Endodermal cell (in vitro differentiated cells): ENCODE measurements at regions not wholly inside any gene's neighbourhood (a gene's known extent, or its start where the extent isn't known, plus 50 kb on each side); places are given as distances from the start of the nearest gene placed in this dataset.

Source experiments
- DNase-seq: peaks from one replicate; pipeline ENCODE4 v3.0.0-alpha.2; 2017
- H3K27ac ChIP-seq: 2 replicates; pipeline ENCODE4 v1.5.1; 2013; ENCODE audit warnings: mild to moderate bottlenecking, low read depth, low read length, moderate library complexity
- H3K27me3 ChIP-seq: 2 replicates; pipeline ENCODE4 v1.6.1; 2013; ENCODE audit warnings: mild to moderate bottlenecking, low read length, moderate library complexity; ENCODE audit not compliant: insufficient read depth, control insufficient read depth, poor library complexity, severe bottlenecking
- H3K36me3 ChIP-seq: 2 replicates; pipeline ENCODE4 v1.7.0; 2013; ENCODE audit warnings: mild to moderate bottlenecking, low read length, moderate library complexity; ENCODE audit not compliant: control insufficient read depth, insufficient read depth
- H3K4me1 ChIP-seq: one replicate; pipeline ENCODE4 v1.7.0; 2013; ENCODE audit warnings: low read length; ENCODE audit not compliant: control insufficient read depth, insufficient read depth
- H3K4me3 ChIP-seq: 2 replicates; pipeline ENCODE4 v1.5.1; 2013; ENCODE audit warnings: mild to moderate bottlenecking, low read length, moderate library complexity
- H3K9ac ChIP-seq: 2 replicates; pipeline ENCODE4 v1.6.1; 2013; ENCODE audit warnings: mild to moderate bottlenecking, low read length, moderate library complexity; ENCODE audit not compliant: poor library complexity, severe bottlenecking; ENCODE audit errors: extremely low read depth
- H3K9me3 ChIP-seq: 2 replicates; pipeline ENCODE4 v1.6.1; 2013; ENCODE audit warnings: mild to moderate bottlenecking, low read length, moderate library complexity; ENCODE audit not compliant: control insufficient read depth
- H3K27ac Mint-ChIP-seq: 2 replicates; pipeline ENCODE4 v1.8.0; 2020; ENCODE audit warnings: mixed read lengths
- H3K27me3 Mint-ChIP-seq: 2 replicates; pipeline ENCODE4 v1.8.0; 2021; ENCODE audit warnings: mild to moderate bottlenecking, mixed read lengths; ENCODE audit not compliant: insufficient read depth
- H3K36me3 Mint-ChIP-seq: 2 replicates; pipeline ENCODE4 v1.8.0; 2020; ENCODE audit warnings: low read depth, mixed read lengths
- H3K4me1 Mint-ChIP-seq: 2 replicates; pipeline ENCODE4 v1.8.0; 2020; ENCODE audit warnings: mixed read lengths
- H3K4me3 Mint-ChIP-seq: 2 replicates; pipeline ENCODE4 v1.8.0; 2020; ENCODE audit warnings: mild to moderate bottlenecking, moderate library complexity, mixed read lengths
- H3K9me3 Mint-ChIP-seq: 2 replicates; pipeline ENCODE4 v1.8.0; 2020; ENCODE audit warnings: mild to moderate bottlenecking, mixed read lengths
- WGBS, 2 experiments: methylation state at CpG; one replicate each; pipeline versions ENCODE4 v1.1.5 to v1.1.7; 2013; ENCODE audit warnings: missing lambda C conversion rate in 2 of 2, mixed read lengths in 1 of 2; ENCODE audit not compliant: insufficient coverage in 1 of 2, insufficient read length in 1 of 2; 5-methylcytosine and 5-hydroxymethylcytosine counted together
- TF ChIP-seq, protein P1 (sequence below): fragments of 200-600 bp; sonication (generic); conservative IDR thresholded peaks from 2 replicates; pipeline ENCODE4 v1.5.0; 2021; ENCODE audit warnings: antibody characterized with exemption, mild to moderate bottlenecking

GRCh38 chr13:89169951-89170350, 1498.8 kb downstream of the SLITRK5 start:
- Histone ChIP-seq H3K27ac (no peak overlapping the region), H3K27me3 (no peaks in the 10 kb centered on the region), H3K4me1 (no peaks in the 10 kb centered on the region), H3K36me3 (no peaks in the 10 kb centered on the region), H3K9me3 (no peaks in the 10 kb centered on the region), H3K4me3 (no peak overlapping the region), H3K9ac (no peak overlapping the region)
- H3K27ac Mint-ChIP-seq: no peak overlapping the region
- no peaks in the 10 kb centered on the region for H3K9me3 Mint-ChIP-seq
- peaks cover 5% of the 10 kb centered on the region for H3K4me1 Mint-ChIP-seq
- TF ChIP-seq, protein P1, sequence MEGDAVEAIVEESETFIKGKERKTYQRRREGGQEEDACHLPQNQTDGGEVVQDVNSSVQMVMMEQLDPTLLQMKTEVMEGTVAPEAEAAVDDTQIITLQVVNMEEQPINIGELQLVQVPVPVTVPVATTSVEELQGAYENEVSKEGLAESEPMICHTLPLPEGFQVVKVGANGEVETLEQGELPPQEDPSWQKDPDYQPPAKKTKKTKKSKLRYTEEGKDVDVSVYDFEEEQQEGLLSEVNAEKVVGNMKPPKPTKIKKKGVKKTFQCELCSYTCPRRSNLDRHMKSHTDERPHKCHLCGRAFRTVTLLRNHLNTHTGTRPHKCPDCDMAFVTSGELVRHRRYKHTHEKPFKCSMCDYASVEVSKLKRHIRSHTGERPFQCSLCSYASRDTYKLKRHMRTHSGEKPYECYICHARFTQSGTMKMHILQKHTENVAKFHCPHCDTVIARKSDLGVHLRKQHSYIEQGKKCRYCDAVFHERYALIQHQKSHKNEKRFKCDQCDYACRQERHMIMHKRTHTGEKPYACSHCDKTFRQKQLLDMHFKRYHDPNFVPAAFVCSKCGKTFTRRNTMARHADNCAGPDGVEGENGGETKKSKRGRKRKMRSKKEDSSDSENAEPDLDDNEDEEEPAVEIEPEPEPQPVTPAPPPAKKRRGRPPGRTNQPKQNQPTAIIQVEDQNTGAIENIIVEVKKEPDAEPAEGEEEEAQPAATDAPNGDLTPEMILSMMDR: no peak
- no peaks in the 10 kb centered on the region for H3K36me3 Mint-ChIP-seq
- no peaks in the 10 kb centered on the region for H3K27me3 Mint-ChIP-seq
- WGBS, 2 experiments: 90% methylated on average over 1 of the region's 1 CpG; no CpG with 5 or more reads in 1 of the 2 experiments
- H3K4me3 Mint-ChIP-seq: no peak overlapping the region
- no peak for DNase-seq

DNA sequence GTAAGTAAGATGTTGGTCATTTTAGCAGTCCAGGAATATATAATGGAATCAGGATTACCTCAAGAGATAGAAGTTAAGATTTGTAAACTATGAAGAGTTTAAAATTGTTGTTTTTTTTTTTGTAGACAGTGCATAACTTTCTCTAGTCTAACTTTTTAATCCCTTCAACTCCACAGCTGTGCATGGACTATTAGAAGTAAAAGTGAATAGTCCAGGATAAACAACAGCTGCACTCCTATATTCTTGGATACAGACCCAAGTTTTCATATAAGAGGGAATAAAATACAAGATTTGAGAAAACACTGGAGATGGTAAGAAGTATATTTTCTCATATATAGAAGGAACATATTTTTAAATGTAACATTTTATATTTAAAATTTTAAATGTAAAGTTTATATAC, 1509.9 kb downstream of the SLITRK5 start:
- Mint-ChIP-seq H3K27ac (no peak overlapping the region), H3K9me3 (peaks cover 18% of the 10 kb centered on the region), H3K27me3 (no peaks in the 10 kb centered on the region), H3K36me3 (no peaks in the 10 kb centered on the region), H3K4me3 (no peak overlapping the region), H3K4me1 (no peaks in the 10 kb centered on the region)
- no peaks in the 10 kb centered on the region for H3K4me1 ChIP-seq
- H3K27me3 ChIP-seq: no peaks in the 10 kb centered on the region
- H3K9me3 ChIP-seq: peaks cover 9% of the 10 kb centered on the region
- H3K9ac ChIP-seq: no peak overlapping the region
- no peak for DNase-seq
- H3K36me3 ChIP-seq: no peaks in the 10 kb centered on the region
- no peak overlapping the region for H3K27ac ChIP-seq
- no peak overlapping the region for H3K4me3 ChIP-seq
- TF ChIP-seq, protein P1: no peak

GRCh38 chr13:89199138-89199537, 1528.0 kb downstream of the SLITRK5 start:
- DNase-seq: no peak
- Histone ChIP-seq H3K9ac (no peak overlapping the region), H3K4me3 (no peak overlapping the region), H3K36me3 (no peaks in the 10 kb centered on the region), H3K27ac (no peak overlapping the region), H3K27me3 (no peaks in the 10 kb centered on the region), H3K9me3 (no peaks in the 10 kb centered on the region), H3K4me1 (no peaks in the 10 kb centered on the region)
- Mint-ChIP-seq H3K27me3 (no peaks in the 10 kb centered on the region), H3K4me1 (no peaks in the 10 kb centered on the region), H3K27ac (no peak overlapping the region), H3K9me3 (peaks cover 1% of the 10 kb centered on the region), H3K36me3 (no peaks in the 10 kb centered on the region), H3K4me3 (no peak overlapping the region)
- 86 to 100% methylated on average over 1 to 3 of the region's 4 CpGs for WGBS, 2 experiments
- TF ChIP-seq, protein P1: no peak
